ENCODE measurements at regions not wholly inside any gene's neighbourhood (a gene's known extent, or its start where the extent isn't known, plus 50 kb on each side); places are given as distances from the start of the nearest gene placed in this dataset.

- TF ChIP-seq CTCF (conservative IDR thresholded peaks at IDR 0.05; ENCODE audit: low read depth in 2 of 2) = no peak
- TF ChIP-seq POLR2AphosphoS5 (IDR thresholded peaks at IDR 0.05; ENCODE audit: low read depth) = no peak
- TF ChIP-seq REST (IDR thresholded peaks at IDR 0.05; ENCODE audit: unreplicated experiment) = no peak
- no peak for TF ChIP-seq EZH2 (IDR thresholded peaks at IDR 0.05; ENCODE audit: low read depth, unreplicated experiment)
- no peak for TF ChIP-seq EZH2phosphoT487 (IDR thresholded peaks at IDR 0.05; ENCODE audit: unreplicated experiment)
- no peak for TF ChIP-seq CREB1 (CRISPR knock-in tag; IDR thresholded peaks at IDR 0.05; ENCODE audit: low read depth)
- TF ChIP-seq ZNF331 (CRISPR knock-in tag; IDR thresholded peaks at IDR 0.05; ENCODE audit: low read depth) = no peak
- TF ChIP-seq STAT1 (IDR thresholded peaks at IDR 0.05; ENCODE audit: unreplicated experiment) = no peak
- TF ChIP-seq JUNB (IDR thresholded peaks at IDR 0.05; ENCODE audit: unreplicated experiment) = no peak
These were observed 382.3 kb downstream of the ACTL7B start for GRCh38 chr9:108473209-108474112.

All from GM23338 (cell line).